ENCODE measurements at regions not wholly inside any gene's neighbourhood (a gene's known extent, or its start where the extent isn't known, plus 50 kb on each side); places are given as distances from the start of the nearest gene placed in this dataset.

- no peak for DNase-seq (ENCODE audit: low read depth, low spot score)
- FAIRE-seq: no peak
- dilution Hi-C loops (cut with MboI; ENCODE audit: extremely low pct_ligation_motif_present, low sequenced_read_pairs): no loop called here
- intact Hi-C loops (cut with micrococcal nuclease): no loop called here
- no peak overlapping the region for H2AFZ ChIP-seq (ENCODE audit: low read depth, low read length)
- no peak overlapping the region for H3K9ac ChIP-seq (replicated peaks; ENCODE audit: extremely low read depth, insufficient read depth, low read length)
- H3K4me1 ChIP-seq (ENCODE audit: control insufficient read depth, extremely low read depth, insufficient read depth, low read length): no peaks in the 10 kb centered on the region
- no peaks in the 10 kb centered on the region for H3K9me1 ChIP-seq (replicated peaks; ENCODE audit: control insufficient read depth, extremely low read depth, insufficient read depth, low read length)
- POLR2A ChIA-PET: no interaction called here
- no peak for TF ChIP-seq GATA2 (IDR thresholded peaks at IDR 0.05; ENCODE audit: insufficient read depth, insufficient read length, low read depth, low read length)
- no peak for TF ChIP-seq CTCF (IDR thresholded peaks at IDR 0.05; ENCODE audit: extremely low read depth in 1 of 2, insufficient read depth in 1 of 2, low read depth in 1 of 2, low read length in 2 of 2)
- TF ChIP-seq FOS (IDR thresholded peaks at IDR 0.05; ENCODE audit: borderline replicate concordance, insufficient read depth, low read length): no peak
- no peak for TF ChIP-seq POLR2AphosphoS5 (IDR thresholded peaks at IDR 0.05; ENCODE audit: insufficient read depth, low read depth, low read length)
- TF ChIP-seq EZH2 (IDR thresholded peaks at IDR 0.05; ENCODE audit: borderline replicate concordance, low read depth, low read length, severe bottlenecking): no peak
- TF ChIP-seq POLR2A (IDR thresholded peaks at IDR 0.05; ENCODE audit: low read depth, low read length): no peak
- no peak for TF ChIP-seq MYC (IDR thresholded peaks at IDR 0.05; ENCODE audit: low read depth, low read length)
- no peak for TF ChIP-seq MAX (IDR thresholded peaks at IDR 0.05; ENCODE audit: insufficient read depth, insufficient read length)
- TF ChIP-seq JUN (IDR thresholded peaks at IDR 0.05; ENCODE audit: borderline replicate concordance, insufficient read depth, insufficient read length, low read depth): no peak
- no peaks in the 10 kb centered on the region for H3K79me2 ChIP-seq (ENCODE audit: control insufficient read depth, insufficient read depth, low read length)
- CTCF ChIA-PET: interaction anchor here (1.5 to 1.8 kb wide), 2 partner anchors 21 to 452 kb away, joined by 4 to 5 read pairs; no protein-coding TSS in a partner anchor
- peaks cover 0 to 2% of the 10 kb centered on the region in 2 experiments for H3K27me3 ChIP-seq (ENCODE audit: control insufficient read depth in 2 of 2, insufficient read depth in 2 of 2, low read length in 2 of 2)
- no peak overlapping the region for H3K27ac ChIP-seq (ENCODE audit: insufficient read depth, low read depth, low read length)
- no peak overlapping the region for H3K4me3 ChIP-seq (replicated peaks in 1 of 3; ENCODE audit: insufficient read depth in 1 of 3, low read depth in 1 of 3, low read length in 3 of 3)
- H4K20me1 ChIP-seq (replicated peaks; ENCODE audit: control insufficient read depth, extremely low read depth, insufficient read depth, low read length): no peaks in the 10 kb centered on the region
- no peak overlapping the region for H3K4me2 ChIP-seq (ENCODE audit: insufficient read depth, low read length)
- no TSS peak for BruUV-seq (replicated peaks)
- no peaks in the 10 kb centered on the region for H3K9me3 ChIP-seq (replicated peaks; ENCODE audit: control insufficient read depth, insufficient read depth, low read length)
- no peaks in the 10 kb centered on the region for H3K36me3 ChIP-seq (ENCODE audit: control insufficient read depth in 2 of 2, extremely low read depth in 1 of 2, insufficient read depth in 2 of 2, low read length in 2 of 2)
These were observed 166.7 kb downstream of the IRF8 start for GRCh38 chr16:86065711-86066110.

All from endothelial cell of umbilical vein (primary cell).